Brain microvascular endothelial cell (primary cell): ENCODE measurements at regions not wholly inside any gene's neighbourhood (a gene's known extent, or its start where the extent isn't known, plus 50 kb on each side); places are given as distances from the start of the nearest gene placed in this dataset.

Source experiments
- DNase-seq: peaks from one replicate; pipeline ENCODE4 v3.0.0-alpha.2; 2020
- H3K27ac ChIP-seq: fragments of 250-450 bp; sonication (Bioruptor Pico); 2 replicates; pipeline ENCODE4 v1.5.1; 2020; ENCODE audit warnings: mild to moderate bottlenecking, moderate library complexity
- H3K27me3 ChIP-seq: fragments of 250-450 bp; sonication (Bioruptor Pico); replicated peaks from 2 replicates; pipeline ENCODE4 v1.5.1; 2020; ENCODE audit warnings: mild to moderate bottlenecking
- H3K36me3 ChIP-seq: fragments of 250-450 bp; sonication (Bioruptor Pico); replicated peaks from 2 replicates; pipeline ENCODE4 v1.5.1; 2020; ENCODE audit warnings: mild to moderate bottlenecking
- H3K4me3 ChIP-seq: 2 replicates; pipeline ENCODE4 v1.5.1; 2011; ENCODE audit warnings: low read depth, mild to moderate bottlenecking, control low read depth, low read length, moderate library complexity
- CTCF ChIP-seq: IDR thresholded peaks from 2 replicates; pipeline ENCODE4 v1.5.1; 2011; ENCODE audit warnings: low read depth, mild to moderate bottlenecking, moderate library complexity, low read length, control low read depth, inconsistent platforms; ENCODE audit errors: missing control alignments
- in situ Hi-C: cut with HindIII; loops from 2 replicates; pipeline ENCODE4 v1.10.0; 2017; ENCODE audit warnings: low sequenced_read_pairs, low pct_ligation_motif_present

- TF ChIP-seq CTCF = no peak
- H3K36me3 ChIP-seq = no peaks in the 10 kb centered on the region
- in situ Hi-C loops = no loop called here
- no peak for DNase-seq
- no peak overlapping the region for H3K4me3 ChIP-seq
- H3K27me3 ChIP-seq = no peaks in the 10 kb centered on the region
- peak overlapping the region; percentile 81 for H3K27ac ChIP-seq
Observed at GRCh38 chr11:37503411-37504059, 905.5 kb upstream of the RAG2 start.

GRCh38 chr11:37502202-37502601 lies 904.2 kb upstream of the RAG2 start:
- no peak for TF ChIP-seq CTCF
- no peaks in the 10 kb centered on the region for H3K27me3 ChIP-seq
- H3K36me3 ChIP-seq = no peaks in the 10 kb centered on the region
- H3K27ac ChIP-seq = no peak overlapping the region
- in situ Hi-C loops = no loop called here
- DNase-seq = no peak
- no peak overlapping the region for H3K4me3 ChIP-seq

GRCh38 chr11:37500425-37500824 lies 902.4 kb upstream of the RAG2 start:
- no peak for TF ChIP-seq CTCF
- in situ Hi-C loops = no loop called here
- H3K27ac ChIP-seq = no peak overlapping the region
- no peaks in the 10 kb centered on the region for H3K27me3 ChIP-seq
- H3K36me3 ChIP-seq = no peaks in the 10 kb centered on the region
- no peak for DNase-seq
- H3K4me3 ChIP-seq = no peak overlapping the region

GRCh38 chr11:37497326-37497725 lies 899.3 kb upstream of the RAG2 start:
- no peaks in the 10 kb centered on the region for H3K36me3 ChIP-seq
- H3K4me3 ChIP-seq = no peak overlapping the region
- TF ChIP-seq CTCF = no peak
- no peaks in the 10 kb centered on the region for H3K27me3 ChIP-seq
- in situ Hi-C loops = no loop called here
- DNase-seq = no peak
- H3K27ac ChIP-seq = no peak overlapping the region

- no peaks in the 10 kb centered on the region for H3K27me3 ChIP-seq
- H3K4me3 ChIP-seq = no peak overlapping the region
- in situ Hi-C loops = no loop called here
- H3K27ac ChIP-seq = no peak overlapping the region
- H3K36me3 ChIP-seq = no peaks in the 10 kb centered on the region
- no peak for TF ChIP-seq CTCF
- DNase-seq = no peak
Observed at GRCh38 chr11:37496201-37496600, 898.2 kb upstream of the RAG2 start.

GRCh38 chr11:37484298-37484697 lies 886.3 kb upstream of the RAG2 start:
- Histone ChIP-seq H3K36me3 (no peaks in the 10 kb centered on the region), H3K27ac (no peak overlapping the region), H3K4me3 (no peak overlapping the region), H3K27me3 (no peaks in the 10 kb centered on the region)
- in situ Hi-C loops = no loop called here
- no peak for TF ChIP-seq CTCF
- no peak for DNase-seq
